NCI-H748 treated with DMSO at 0.1 percent for 48 hours (cell line): ENCODE measurements at regions not wholly inside any gene's neighbourhood (a gene's known extent, or its start where the extent isn't known, plus 50 kb on each side); places are given as distances from the start of the nearest gene placed in this dataset.
"Not testable (repeated sequence)": the region's sequence is repeated elsewhere in the genome, so short reads cannot be mapped to it uniquely, and the experiment has no call there.

Source experiments
- DNase-seq: peaks from one replicate; lab custom pipeline; 2025; lab: John Stamatoyannopoulos, UW

DNA sequence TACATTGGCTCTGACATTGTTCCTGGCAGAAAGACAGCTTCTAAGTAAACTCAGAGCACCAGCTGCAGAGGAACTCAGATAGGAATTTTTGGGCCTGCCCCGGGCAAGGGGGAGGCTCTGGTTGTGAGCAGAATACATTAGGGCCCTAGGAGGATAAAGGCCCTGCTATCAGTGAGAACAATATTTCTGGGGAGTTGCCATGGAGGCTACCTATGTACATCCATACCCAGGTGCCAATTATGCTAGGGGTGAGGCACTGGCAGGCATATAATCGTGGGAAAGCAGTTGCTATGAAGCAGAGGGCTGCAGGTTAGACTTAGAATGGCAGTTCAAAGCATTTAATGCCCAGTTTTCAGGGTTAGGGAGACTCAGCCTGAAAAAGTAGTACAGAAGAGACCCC, 273.5 kb upstream of the EDA2R start:
- DNase-seq = no peak

DNA sequence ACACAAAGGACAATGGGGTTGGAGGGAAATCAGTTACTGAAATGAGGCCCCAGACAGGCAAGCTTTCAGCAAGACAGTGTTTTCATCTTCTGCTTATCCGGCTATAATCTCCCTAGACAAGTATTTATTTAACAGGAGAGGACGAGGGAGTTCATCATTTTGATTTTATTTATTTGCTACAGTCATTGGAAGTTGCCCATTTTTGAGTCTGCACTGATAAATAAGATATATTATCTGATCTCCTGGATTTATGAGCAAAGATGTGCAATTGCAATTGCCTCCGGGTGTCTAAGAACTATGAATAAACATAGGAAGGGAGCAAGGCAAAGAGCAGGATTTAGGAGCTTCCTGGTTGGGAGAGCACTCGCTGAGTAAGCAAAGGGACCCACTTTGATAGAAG, 263.2 kb upstream of the EDA2R start:
- DNase-seq = no peak

DNA sequence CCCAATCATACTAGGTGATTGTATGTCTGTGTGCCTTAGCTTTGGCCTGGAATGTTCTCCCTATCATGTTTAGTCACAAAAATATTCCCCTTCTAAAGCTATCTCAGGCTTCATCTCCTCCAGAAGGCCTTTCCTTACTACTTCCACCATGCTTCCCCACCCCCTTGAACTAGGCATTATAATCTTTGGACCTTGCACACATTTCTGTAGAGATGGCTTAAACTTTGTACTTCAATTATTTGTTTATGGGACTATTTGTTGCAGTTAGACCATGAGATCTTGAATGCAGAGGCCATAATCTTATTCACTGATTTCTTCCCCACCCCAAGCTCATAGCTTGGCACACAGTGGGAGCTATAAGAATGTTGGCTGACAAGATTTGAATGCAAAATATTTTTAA, 262.0 kb upstream of the EDA2R start:
- DNase-seq = no peak

DNA sequence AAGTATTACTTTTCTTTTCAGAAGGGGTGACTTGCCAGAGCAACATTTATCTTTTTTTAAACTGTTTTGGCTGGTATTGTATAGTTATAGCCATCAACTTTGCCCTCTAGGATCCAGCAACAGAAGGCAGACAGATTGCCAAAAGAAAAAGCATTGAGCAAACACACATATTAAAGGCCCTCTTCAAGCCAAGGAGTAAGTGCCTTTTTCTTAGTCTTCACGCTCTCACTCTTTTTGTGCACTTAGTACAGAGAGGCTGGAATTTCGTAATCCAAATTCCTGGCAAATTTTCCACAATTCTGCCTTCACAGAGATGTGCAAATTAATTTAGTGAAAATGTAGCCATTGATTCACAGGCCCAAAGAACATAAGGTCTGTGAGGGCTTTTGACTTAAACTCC, 253.1 kb upstream of the EDA2R start:
- no peak for DNase-seq

DNA sequence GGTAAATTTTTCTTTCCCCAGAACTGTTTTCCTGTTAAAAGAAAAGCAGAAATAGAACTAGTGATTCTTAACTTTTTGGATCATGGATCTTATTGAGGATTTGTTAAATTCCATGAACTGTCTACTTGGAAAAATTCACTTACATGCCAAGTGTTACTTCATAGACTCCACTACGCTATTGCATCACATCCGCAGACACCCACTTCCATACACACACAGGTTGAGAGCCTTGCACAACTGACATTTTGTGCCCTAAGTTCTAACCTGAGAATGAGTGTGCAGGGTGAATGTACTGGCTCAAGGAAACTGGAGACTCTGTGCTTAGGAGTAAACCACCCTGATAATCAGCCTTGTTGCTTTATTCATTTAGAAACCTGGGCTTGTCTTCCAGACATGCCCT, 250.5 kb upstream of the EDA2R start:
- no peak for DNase-seq

DNA sequence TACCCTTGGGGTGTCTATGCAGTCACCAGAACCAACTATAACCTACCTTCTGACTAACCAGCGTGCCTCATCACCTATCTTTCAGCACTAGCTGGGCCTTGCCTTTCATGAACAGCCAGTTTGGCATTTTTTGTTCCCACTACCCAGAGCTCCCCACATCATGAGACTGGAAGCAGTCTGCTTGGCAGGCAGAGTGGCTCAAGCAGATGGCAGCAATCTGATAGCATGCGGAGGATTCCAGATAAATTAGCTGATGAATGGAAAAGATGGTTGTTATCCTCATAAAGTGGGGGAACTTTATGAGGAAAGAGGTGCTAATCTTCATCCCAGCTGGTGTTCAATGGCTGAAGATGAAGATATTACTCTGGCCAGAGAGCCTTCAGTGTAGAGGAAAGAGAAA, 243.2 kb upstream of the EDA2R start:
- DNase-seq = no peak

DNA sequence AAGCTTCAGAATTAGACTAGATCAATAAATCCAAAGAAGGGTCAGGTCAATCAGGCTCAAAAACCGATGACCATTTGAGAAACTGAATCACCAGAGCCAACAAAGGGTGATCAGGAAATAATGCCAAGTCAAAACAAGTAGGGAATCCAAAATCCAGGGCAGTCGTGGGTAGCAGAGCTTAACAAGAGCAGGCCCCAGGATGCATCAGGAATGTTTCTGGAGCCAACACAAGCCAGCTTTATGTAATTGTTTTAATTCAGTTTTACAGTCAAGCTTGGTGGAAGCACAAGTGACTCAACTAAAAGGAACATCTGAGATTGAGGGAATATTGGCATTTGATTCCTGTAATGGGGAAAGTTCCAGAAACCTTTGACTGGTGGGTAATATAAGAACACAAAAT, 237.9 kb upstream of the EDA2R start:
- DNase-seq = no peak

DNA sequence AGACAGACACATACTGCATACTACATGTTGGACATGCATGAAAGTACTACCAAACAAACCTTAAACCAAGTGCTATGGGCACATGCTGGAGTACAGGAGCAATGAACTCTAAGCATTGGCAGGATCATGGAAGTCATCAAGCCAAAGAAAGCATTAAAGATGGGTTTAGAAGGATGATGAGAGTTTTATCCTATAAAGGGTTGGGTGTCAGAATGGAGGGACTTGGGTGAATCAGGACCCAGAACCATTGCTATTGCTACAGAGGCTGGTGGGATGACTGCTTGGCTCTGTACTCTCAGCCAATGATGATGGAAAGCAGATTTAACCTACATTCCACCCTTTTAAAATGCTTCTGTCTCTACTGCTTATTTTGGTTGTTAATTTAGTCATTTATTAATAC, 233.9 kb upstream of the EDA2R start:
- no peak for DNase-seq

DNA sequence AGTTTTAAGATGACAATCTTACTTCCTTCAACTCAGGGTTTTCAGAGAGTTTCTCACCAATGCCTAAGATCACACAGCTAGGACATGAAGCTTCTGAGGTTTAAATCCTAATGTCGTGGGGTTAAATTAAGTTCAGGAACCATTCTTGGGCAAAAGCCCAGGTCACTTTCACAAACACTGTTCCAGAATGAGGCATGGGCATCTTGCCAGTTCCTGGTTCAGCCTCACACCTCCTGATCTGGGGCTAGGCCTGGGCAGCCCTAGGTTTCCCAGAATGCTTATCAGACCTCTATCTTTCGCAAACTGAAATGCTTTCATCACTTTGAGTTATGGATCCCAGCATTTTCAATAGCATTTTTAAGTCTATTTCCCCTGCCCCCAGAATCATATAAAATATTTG, 224.8 kb upstream of the EDA2R start:
- DNase-seq = no peak

DNA sequence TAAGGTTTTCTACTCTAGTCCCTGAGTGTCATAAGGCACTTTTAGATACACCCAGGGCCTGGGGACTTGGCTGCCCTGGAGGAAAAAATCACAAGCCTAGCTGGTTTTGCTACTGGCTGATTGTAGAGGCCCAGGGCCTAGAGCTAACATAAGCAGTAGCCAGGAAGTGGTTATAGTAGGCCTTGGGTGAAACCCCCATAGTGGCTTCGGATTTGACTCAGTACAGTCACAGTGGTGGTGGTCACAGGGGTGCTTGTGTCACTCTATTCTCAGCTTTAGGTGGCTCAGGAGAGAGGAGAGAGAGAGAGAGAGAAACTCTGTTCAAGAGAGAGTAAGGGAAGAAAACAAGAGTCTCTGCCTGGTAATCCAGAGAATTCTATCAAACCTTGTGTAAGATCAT, 194.5 kb upstream of the EDA2R start:
- no peak for DNase-seq

DNA sequence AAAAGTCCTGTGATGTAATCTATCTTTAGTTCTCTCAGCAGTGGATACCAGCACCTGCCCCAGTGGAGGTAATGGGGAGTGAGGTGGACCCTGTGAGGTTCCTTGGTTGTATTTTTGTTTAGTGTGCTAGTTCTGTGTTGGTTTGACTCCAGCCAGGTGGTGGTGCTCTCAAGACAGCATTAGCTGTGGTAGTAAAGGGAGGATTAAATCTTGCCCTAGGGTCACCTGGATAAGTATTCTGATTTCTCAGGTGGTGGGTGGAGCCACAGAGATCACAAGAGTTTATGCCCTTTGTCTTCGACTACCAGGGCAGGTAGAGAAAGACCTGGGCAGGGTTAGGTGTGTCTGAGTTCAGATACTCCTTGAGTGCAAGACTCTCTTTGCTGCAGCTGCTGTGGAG, 176.3 kb upstream of the EDA2R start:
- no peak for DNase-seq

DNA sequence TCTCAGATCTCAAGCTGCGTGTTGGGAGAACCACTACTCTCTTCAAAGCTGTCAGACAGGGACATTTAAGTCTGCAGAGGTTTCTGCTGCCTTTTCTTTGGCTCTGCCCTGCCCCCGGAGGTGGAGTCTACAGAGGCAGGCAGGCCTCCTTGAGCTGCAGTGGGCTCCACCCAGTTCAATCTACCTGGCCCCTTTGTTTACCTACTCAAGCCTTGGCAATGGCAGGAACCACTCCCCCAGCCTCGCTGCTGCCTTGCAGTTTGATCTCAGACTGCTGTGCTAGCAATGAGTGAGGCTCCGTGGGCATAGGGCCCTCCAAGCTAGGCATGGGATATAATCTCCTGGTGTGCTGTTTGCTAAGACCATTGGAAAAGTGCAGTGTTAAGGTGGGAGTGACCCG, 155.6 kb upstream of the EDA2R start:
- not testable (repeated sequence) for DNase-seq

DNA sequence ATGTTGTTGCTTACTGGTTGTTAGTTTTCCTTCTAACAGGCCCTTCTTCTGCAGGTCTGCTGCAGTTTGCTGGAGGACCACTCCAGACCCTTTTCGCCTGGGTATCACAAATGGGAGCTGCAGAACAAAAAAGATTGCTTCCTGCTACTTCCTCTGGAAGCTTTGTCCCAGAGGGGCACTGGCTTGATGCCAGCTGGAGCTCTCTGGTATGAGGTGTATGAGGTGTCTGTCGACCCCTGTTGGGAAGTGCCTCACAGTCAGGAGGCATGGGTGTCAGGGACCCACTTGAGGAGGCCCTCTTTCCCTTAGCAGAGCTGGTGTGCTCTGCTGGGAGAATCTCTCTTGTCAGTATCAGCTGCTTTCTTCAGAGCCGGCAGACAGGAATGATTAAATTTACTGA, 127.4 kb upstream of the EDA2R start:
- DNase-seq = no peak

DNA sequence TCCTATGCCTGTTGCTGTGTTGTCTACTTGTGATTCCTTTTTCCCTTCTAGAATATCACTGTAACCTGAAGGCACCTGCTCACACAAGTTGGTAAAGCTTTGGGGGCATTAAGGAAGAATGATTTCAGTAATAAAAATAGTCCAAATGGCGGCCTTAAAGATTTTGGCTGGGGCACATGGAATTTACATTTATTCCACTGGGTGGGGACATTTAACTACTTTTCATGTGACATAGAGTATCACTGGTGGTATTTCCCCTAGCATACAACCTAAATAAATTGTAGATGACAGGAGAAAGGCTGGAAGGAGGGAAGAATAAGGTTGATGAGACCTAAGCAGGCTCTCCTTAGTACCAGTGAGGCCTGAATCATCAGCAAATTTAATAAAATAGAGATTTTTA, 121.8 kb upstream of the EDA2R start:
- no peak for DNase-seq

DNA sequence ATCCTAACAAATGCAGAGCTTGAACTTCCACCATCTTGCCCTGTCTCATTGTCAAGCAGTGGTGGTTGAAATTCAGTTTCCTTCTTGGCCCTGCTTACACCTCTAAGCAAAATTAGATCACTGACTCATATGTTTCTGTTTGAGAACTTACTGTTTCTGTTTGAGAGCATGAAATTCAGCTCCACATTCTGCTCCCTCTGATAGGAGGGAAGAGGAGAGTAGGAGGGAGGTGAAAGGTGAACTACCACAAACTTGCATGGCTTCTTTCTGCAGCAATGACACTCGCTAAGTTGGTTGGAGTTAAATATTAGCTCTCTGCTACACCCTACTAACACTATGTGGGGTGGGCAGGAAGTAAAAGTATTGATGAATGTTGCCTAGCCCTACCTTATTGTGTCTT, 117.8 kb upstream of the EDA2R start:
- DNase-seq = no peak

DNA sequence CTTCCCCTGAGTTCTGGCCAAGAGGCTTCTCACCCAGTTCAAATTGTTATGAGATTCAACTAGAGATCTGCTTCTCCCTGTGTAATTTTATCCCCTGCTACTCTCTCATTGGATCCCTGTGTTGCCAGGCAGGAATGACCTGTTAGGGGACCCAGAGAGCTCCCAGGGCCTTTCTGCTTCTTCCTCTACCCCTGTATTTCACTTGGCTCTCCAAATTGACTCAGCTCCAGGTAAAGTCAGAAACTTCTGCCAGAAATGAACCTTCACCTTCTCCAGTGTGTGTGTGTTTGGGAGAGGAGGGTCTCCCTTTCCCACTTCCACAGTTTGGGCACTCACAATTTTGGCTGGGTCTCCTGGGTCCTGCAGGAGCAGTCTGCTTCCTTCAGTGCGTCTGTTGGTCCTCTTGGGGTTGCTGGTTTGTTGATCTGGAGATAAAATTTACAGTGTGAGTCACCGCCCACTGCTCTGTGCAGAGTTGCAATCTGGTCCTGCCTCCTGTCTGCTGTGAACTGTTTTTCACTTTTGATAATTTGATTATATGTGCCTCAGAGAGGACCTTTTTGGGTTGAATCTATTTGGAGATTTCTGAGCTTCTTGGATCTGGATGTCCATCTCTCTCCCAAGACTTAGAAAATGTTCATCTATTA, 112.4 kb upstream of the EDA2R start:
- no peak for DNase-seq

DNA sequence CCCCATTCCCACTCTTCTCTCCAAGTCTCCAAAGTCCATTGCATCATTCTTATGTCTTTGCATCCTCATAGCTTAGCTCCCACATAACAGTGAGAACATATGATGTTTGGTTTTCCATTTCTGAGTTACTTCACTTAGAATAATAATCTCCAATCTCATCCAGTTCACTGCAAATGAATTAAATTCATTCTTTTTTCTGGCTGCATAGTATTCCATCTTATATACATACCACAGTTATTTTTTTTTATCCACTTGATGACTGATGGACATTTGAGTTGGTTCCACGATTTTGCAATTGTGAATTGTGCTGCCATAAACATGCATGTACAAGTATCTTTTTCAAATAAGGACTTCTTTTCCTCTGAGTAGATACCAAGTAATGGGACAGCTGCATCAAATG, 105.6 kb upstream of the EDA2R start:
- not testable (repeated sequence) for DNase-seq

DNA sequence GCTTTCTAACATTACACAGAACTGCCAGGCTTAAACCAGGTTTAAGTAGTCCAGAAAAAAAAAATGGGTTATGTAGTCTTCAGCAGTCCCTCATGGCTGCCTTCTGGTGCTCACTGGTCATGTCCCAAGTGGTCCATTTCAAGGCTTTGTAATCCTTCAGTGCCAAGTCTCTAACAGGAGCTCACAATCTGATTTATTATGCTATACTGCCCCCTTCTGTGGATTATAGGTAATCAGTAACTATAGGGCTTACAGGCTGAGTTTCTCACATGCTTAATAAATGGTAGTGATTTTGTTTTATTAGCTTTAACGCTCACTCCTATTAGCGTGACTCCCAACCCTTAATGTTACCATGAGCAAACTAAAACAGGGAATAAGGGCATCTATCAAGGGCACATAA, 92.5 kb upstream of the EDA2R start:
- DNase-seq = peak; percentile 0

DNA sequence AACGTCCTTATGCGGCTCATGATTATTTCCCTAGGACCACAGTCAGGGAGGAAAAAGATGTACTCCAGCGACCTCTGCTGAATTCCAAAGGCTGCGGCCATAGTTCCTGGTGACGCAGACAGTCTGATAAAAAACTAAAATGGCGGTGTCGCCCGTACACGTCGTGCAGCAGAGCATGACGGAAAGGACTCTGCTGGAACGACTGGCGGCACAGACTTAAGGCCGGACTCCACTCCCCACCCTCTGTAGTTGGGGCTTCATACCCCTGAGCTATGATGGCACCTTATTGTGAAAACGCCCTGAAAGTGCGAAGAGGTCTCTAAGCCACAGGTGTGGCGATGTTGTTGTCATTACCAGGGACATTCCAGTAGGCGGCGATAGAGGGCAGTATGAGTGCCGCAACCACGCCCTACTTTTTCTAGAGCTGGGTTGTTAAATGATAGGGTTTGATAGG, 90.0 kb upstream of the EDA2R start:
- peak; percentile 67 for DNase-seq

DNA sequence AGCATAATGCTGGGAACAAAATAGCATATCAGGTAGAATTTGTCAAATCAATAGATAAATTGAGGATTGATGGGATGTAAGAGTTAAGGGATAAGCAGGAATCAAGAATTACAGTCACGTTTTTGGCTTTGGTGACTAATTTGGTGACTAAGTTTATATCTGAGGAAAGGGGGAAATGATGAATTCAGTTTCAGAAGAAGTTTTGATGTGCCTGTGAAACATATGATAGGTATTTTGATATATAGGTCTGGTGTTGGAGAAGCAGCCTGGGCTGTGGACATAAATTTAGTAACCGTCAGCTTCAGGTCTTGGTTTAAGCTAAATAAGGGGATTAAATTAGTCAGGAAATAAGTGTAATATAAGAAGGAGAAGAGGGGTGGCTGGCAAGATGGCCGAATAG, 79.0 kb upstream of the EDA2R start:
- no peak for DNase-seq

DNA sequence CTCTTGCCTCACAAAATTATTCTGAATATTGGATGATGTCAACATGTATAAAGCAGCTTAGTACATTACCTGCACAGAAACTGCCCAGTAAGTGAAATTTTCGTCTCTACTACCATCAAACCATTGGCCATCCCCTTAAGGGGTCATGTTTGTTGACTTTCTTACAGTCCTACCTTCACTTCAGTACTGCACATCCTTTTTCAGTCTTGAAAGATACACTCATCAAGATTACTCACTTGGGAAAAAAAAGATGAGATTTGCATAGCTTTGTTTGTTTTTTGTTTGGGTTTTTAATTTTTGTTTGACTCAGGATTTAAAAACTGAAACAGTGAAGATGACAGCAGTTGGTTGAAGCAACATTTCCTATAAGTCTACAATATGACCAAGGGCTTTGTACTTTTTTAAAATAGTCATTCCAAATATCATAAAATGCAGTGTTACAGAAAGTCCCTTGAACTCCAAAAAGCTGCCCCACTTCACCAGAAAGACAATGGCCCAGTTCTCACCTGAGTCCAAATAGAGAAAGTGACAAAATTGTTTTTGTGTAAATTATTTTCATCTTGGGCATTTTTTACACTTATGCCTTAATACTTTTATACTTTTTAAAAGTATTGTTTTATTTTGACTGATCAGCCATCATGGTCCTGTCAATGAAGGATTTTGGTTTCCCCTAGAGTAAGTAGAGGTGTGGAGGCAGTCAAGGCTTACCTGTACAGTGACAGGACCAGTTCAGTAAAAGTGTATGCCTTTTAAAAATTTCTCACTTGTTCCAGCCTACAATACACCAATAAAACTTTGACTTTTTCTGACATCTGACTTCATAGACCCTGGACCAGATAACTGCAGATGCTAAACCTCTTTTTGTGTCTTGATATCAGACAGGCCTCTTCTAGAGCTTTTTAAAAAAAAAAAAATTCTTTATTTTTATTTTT, 59.7 kb upstream of the EDA2R start:
- DNase-seq = no peak

DNA sequence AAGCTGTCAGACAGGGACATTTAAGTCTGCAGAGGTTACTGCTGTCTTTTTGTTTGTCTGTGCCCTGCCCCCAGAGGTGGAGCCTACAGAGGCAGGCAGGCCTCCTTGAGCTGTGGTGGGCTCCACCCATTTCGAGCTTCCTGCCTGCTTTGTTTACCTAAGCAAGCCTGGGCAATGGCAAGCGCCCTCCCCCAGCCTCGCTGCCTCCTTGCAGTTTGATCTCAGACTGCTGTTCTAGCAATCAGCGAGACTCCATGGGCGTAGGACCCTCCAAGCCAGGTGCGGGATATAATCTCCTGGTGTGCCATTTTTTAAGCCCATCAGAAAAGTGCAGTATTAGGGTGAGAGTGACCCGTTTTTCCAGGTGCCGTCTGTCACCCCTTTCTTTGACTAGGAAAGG, 53.6 kb upstream of the EDA2R start:
- not testable (repeated sequence) for DNase-seq
